Type B pancreatic cell (in vitro differentiated cells): ENCODE measurements at regions not wholly inside any gene's neighbourhood (a gene's known extent, or its start where the extent isn't known, plus 50 kb on each side); places are given as distances from the start of the nearest gene placed in this dataset.

Experiments
- DNase-seq: peaks from one replicate; pipeline ENCODE4 v3.0.0; 2021; ENCODE audit warnings: mixed read lengths; ENCODE audit not compliant: unreplicated experiment; ENCODE audit errors: extremely low spot score
- H3K27ac Mint-ChIP-seq: 2 replicates; pipeline ENCODE4 v1.8.0; 2021; ENCODE audit warnings: mild to moderate bottlenecking, mixed read lengths
- H3K27me3 Mint-ChIP-seq: 2 replicates; pipeline ENCODE4 v1.8.0; 2021; ENCODE audit warnings: mixed read lengths
- H3K36me3 Mint-ChIP-seq: 2 replicates; pipeline ENCODE4 v1.8.0; 2021; ENCODE audit warnings: mixed read lengths
- H3K4me1 Mint-ChIP-seq: one replicate; pipeline ENCODE4 v1.8.0; 2021; ENCODE audit warnings: mixed read lengths; ENCODE audit not compliant: unreplicated experiment
- H3K4me3 Mint-ChIP-seq: 2 replicates; pipeline ENCODE4 v1.8.0; 2021; ENCODE audit warnings: mild to moderate bottlenecking, mixed read lengths
- H3K9me3 Mint-ChIP-seq: 2 replicates; pipeline ENCODE4 v1.8.0; 2021; ENCODE audit warnings: mixed read lengths
- TF ChIP-seq, protein P1 (sequence below): fragments of 200-600 bp; sonication (generic); conservative IDR thresholded peaks from 2 replicates; pipeline ENCODE4 v1.5.0; 2021; ENCODE audit warnings: antibody characterized with exemption, mild to moderate bottlenecking

DNA sequence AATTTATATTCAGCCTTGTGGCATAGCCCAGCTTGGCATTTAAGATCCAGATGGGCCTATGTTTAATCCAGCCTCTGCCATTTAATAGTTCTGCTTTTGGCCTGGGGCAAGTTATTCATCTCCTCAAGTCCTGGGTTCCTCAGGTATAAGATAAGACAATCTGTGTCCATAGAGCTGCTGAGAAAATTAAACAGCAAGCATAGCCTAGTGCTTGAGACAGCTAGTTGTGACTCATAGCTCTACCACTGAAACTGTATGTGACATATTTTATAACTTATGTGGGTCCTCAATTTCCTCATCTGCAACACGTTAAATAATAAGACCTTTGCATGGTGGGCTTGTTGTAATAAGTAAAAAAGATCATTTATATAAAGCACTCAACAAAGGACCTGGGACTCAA lies 53.3 kb upstream of the ATP10B start:
- no peaks in the 10 kb centered on the region for H3K9me3 Mint-ChIP-seq
- TF ChIP-seq, protein P1, sequence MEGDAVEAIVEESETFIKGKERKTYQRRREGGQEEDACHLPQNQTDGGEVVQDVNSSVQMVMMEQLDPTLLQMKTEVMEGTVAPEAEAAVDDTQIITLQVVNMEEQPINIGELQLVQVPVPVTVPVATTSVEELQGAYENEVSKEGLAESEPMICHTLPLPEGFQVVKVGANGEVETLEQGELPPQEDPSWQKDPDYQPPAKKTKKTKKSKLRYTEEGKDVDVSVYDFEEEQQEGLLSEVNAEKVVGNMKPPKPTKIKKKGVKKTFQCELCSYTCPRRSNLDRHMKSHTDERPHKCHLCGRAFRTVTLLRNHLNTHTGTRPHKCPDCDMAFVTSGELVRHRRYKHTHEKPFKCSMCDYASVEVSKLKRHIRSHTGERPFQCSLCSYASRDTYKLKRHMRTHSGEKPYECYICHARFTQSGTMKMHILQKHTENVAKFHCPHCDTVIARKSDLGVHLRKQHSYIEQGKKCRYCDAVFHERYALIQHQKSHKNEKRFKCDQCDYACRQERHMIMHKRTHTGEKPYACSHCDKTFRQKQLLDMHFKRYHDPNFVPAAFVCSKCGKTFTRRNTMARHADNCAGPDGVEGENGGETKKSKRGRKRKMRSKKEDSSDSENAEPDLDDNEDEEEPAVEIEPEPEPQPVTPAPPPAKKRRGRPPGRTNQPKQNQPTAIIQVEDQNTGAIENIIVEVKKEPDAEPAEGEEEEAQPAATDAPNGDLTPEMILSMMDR: no peak
- DNase-seq: no peak
- H3K4me3 Mint-ChIP-seq: no peak overlapping the region
- H3K27me3 Mint-ChIP-seq: peaks cover 3% of the 10 kb centered on the region
- H3K4me1 Mint-ChIP-seq: no peaks in the 10 kb centered on the region
- no peak overlapping the region for H3K27ac Mint-ChIP-seq
- no peaks in the 10 kb centered on the region for H3K36me3 Mint-ChIP-seq

DNA sequence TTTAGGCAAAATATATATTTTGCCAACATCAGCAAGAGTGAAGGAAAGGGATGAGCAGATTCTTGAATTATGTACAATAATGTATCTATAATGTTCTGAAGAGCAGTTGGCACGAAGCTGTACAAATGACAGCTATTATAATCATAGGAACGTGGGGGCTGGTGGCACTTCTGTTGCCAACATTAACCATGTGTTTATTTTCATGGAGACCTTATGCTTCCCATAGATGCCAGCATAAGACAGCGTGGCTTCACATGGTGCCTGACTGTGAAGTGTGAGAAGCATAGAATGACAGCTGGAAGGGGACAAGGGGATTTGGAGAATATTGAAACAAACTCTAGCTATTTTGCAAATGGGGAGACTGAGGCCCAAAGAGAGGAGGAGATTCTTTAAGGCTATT lies 52.6 kb upstream of the ATP10B start:
- peaks cover 3% of the 10 kb centered on the region for H3K27me3 Mint-ChIP-seq
- H3K9me3 Mint-ChIP-seq: no peaks in the 10 kb centered on the region
- no peaks in the 10 kb centered on the region for H3K4me1 Mint-ChIP-seq
- no peak overlapping the region for H3K27ac Mint-ChIP-seq
- no peak for DNase-seq
- H3K4me3 Mint-ChIP-seq: no peak overlapping the region
- TF ChIP-seq, protein P1: no peak
- no peaks in the 10 kb centered on the region for H3K36me3 Mint-ChIP-seq

DNA sequence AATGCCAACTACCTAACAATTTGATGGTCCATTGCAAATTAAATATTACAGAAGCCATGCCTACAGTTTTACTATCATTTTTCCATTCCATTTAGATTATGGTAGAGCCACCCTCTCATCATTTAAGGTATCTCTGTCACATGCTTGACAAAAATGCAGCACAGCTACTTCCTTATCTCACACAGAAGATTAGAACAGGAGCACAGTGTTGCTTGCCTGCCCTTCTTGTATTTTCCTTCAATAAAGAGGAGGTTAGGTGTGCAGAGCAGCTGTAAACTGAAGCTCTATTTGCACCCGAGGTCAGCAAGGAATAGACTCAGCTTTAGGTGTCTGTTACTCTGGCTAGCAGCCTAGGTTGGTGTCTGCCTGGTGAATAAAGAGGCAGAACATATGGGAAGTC lies 51.5 kb upstream of the ATP10B start:
- H3K27me3 Mint-ChIP-seq: peaks cover 3% of the 10 kb centered on the region
- H3K9me3 Mint-ChIP-seq: no peaks in the 10 kb centered on the region
- TF ChIP-seq, protein P1: no peak
- H3K4me1 Mint-ChIP-seq: no peaks in the 10 kb centered on the region
- H3K36me3 Mint-ChIP-seq: no peaks in the 10 kb centered on the region
- no peak for DNase-seq
- no peak overlapping the region for H3K4me3 Mint-ChIP-seq
- no peak overlapping the region for H3K27ac Mint-ChIP-seq

DNA sequence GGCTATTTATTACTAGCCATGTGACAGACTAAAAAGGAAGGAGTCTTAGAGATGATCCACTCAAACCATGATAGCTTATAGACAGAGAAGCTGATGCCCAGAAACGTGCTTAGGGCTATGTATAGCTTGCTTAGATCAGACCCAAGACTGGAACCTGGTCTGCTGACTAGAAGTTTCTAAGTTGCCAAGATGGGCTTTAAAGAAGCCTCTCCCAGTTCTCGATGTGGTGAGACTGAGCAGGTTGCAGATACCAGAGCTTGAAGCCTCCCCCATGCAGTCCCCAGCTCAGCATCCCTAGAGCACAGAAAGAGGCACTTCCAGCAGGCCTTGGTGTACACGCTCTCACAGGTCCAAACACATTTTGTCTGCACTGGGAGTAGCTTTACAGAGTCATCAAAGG lies 51.1 kb upstream of the ATP10B start:
- Mint-ChIP-seq H3K27ac (no peak overlapping the region), H3K27me3 (peaks cover 3% of the 10 kb centered on the region), H3K4me3 (no peak overlapping the region), H3K36me3 (no peaks in the 10 kb centered on the region), H3K9me3 (no peaks in the 10 kb centered on the region), H3K4me1 (no peaks in the 10 kb centered on the region)
- TF ChIP-seq, protein P1: no peak
- no peak for DNase-seq
